Hepatic stellate cell (primary cell): ENCODE measurements at regions not wholly inside any gene's neighbourhood (a gene's known extent, or its start where the extent isn't known, plus 50 kb on each side); places are given as distances from the start of the nearest gene placed in this dataset.
"Not testable (repeated sequence)": the region's sequence is repeated elsewhere in the genome, so short reads cannot be mapped to it uniquely, and the experiment has no call there.

Experiments
- DNase-seq: peaks from one replicate; pipeline ENCODE4 v3.0.0; 2011; ENCODE audit warnings: low spot score

- DNase-seq: no peak
Observed at GRCh38 chr22:49697047-49697446, 130.6 kb downstream of the BRD1 start.

GRCh38 chr22:49694462-49695260 lies 133.0 kb downstream of the BRD1 start:
- DNase-seq: no peak

- DNase-seq: no peak
Observed at GRCh38 chr22:49693848-49694247, 133.8 kb downstream of the BRD1 start.

GRCh38 chr22:49693416-49693815 lies 134.3 kb downstream of the BRD1 start:
- DNase-seq: no peak

- no peak for DNase-seq
Observed at GRCh38 chr22:49692499-49693225, 135.0 kb downstream of the BRD1 start.

- no peak for DNase-seq
Observed at GRCh38 chr22:49691256-49691655, 136.4 kb downstream of the BRD1 start.

- no peak for DNase-seq
Observed at GRCh38 chr22:49690454-49690853, 137.2 kb downstream of the BRD1 start.

- DNase-seq: no peak
Observed at GRCh38 chr22:49689858-49690257, 137.8 kb downstream of the BRD1 start.

- no peak for DNase-seq
Observed at GRCh38 chr22:49689255-49689770, 138.4 kb downstream of the BRD1 start.

- DNase-seq: no peak
Observed at GRCh38 chr22:49688516-49689254, 139.0 kb downstream of the BRD1 start.

- DNase-seq: no peak
Observed at GRCh38 chr22:49687786-49688515, 139.7 kb downstream of the BRD1 start.

GRCh38 chr22:49687333-49687732 lies 140.3 kb downstream of the BRD1 start:
- no peak for DNase-seq

- no peak for DNase-seq
Observed at GRCh38 chr22:49686495-49687219, 141.0 kb downstream of the BRD1 start.

- DNase-seq: no peak
Observed at GRCh38 chr22:49685686-49686085, 142.0 kb downstream of the BRD1 start.

GRCh38 chr22:49685116-49685515 lies 142.6 kb downstream of the BRD1 start:
- no peak for DNase-seq

- no peak for DNase-seq
Observed at GRCh38 chr22:49683032-49683431, 144.6 kb downstream of the BRD1 start.

- DNase-seq: not testable (repeated sequence)
Observed at GRCh38 chr22:49680819-49681218, 146.9 kb downstream of the BRD1 start.

- no peak for DNase-seq
Observed at GRCh38 chr22:49678842-49679170, 148.9 kb downstream of the BRD1 start.

GRCh38 chr22:49678137-49678841 lies 149.4 kb downstream of the BRD1 start:
- DNase-seq: no peak

GRCh38 chr22:49677495-49677889 lies 150.2 kb downstream of the BRD1 start:
- DNase-seq: no peak
